ENCODE measurements at regions not wholly inside any gene's neighbourhood (a gene's known extent, or its start where the extent isn't known, plus 50 kb on each side); places are given as distances from the start of the nearest gene placed in this dataset.

GRCh38 chr7:16062269-16062668 lies 359.1 kb downstream of the CRPPA start:
- no peaks in the 10 kb centered on the region for H3K9me3 ChIP-seq
- WGBS, result 8% methylated on average over 1 of the region's 1 CpG
- no peaks in the 10 kb centered on the region for H3K27me3 ChIP-seq (replicated peaks; ENCODE audit: insufficient read depth)
- H3K4me3 ChIP-seq, result no peak overlapping the region
- TF ChIP-seq POLR2AphosphoS5 (IDR thresholded peaks at IDR 0.05), result no peak
- TF ChIP-seq POLR2A (IDR thresholded peaks at IDR 0.05), result no peak
- no peak for TF ChIP-seq CTCF (IDR thresholded peaks at IDR 0.05)
- no peak for DNase-seq (ENCODE audit: low spot score)
- no peaks in the 10 kb centered on the region for H3K36me3 ChIP-seq
- intact Hi-C loops (cut with DNase I), result no loop called here
- no peak overlapping the region for H3K27ac ChIP-seq
- no peaks in the 10 kb centered on the region for H3K4me1 ChIP-seq (replicated peaks)

- intact Hi-C loops (cut with DNase I), result no loop called here
- Histone ChIP-seq H3K4me3 (no peak overlapping the region), H3K36me3 (no peaks in the 10 kb centered on the region), H3K9me3 (no peaks in the 10 kb centered on the region), H3K4me1 (replicated peaks) (no peaks in the 10 kb centered on the region), H3K27ac (no peak overlapping the region), H3K27me3 (replicated peaks; ENCODE audit: insufficient read depth) (no peaks in the 10 kb centered on the region)
- 74% methylated on average over 1 of the region's 1 CpG for WGBS
- DNase-seq (ENCODE audit: low spot score), result no peak
- no peak for TF ChIP-seq POLR2A (IDR thresholded peaks at IDR 0.05)
- TF ChIP-seq POLR2AphosphoS5 (IDR thresholded peaks at IDR 0.05), result no peak
- TF ChIP-seq CTCF (IDR thresholded peaks at IDR 0.05), result no peak
Measured at GRCh38 chr7:16061630-16062029, 359.7 kb downstream of the CRPPA start.

- WGBS, result 96% methylated on average over 5 of the region's 5 CpGs
- DNase-seq (ENCODE audit: low spot score), result no peak
- H3K27me3 ChIP-seq (replicated peaks; ENCODE audit: insufficient read depth), result no peaks in the 10 kb centered on the region
- H3K27ac ChIP-seq, result no peak overlapping the region
- TF ChIP-seq POLR2A (IDR thresholded peaks at IDR 0.05) (no peak), CTCF (IDR thresholded peaks at IDR 0.05) (no peak), POLR2AphosphoS5 (IDR thresholded peaks at IDR 0.05) (no peak)
- H3K9me3 ChIP-seq, result no peaks in the 10 kb centered on the region
- H3K36me3 ChIP-seq, result no peaks in the 10 kb centered on the region
- H3K4me1 ChIP-seq (replicated peaks), result no peaks in the 10 kb centered on the region
- H3K4me3 ChIP-seq, result no peak overlapping the region
- intact Hi-C loops (cut with DNase I), result no loop called here
Measured at GRCh38 chr7:16061011-16061410, 360.3 kb downstream of the CRPPA start.

GRCh38 chr7:16060502-16060901 lies 360.8 kb downstream of the CRPPA start:
- Histone ChIP-seq H3K4me1 (replicated peaks) (no peaks in the 10 kb centered on the region), H3K27ac (no peak overlapping the region), H3K9me3 (no peaks in the 10 kb centered on the region), H3K36me3 (no peaks in the 10 kb centered on the region), H3K27me3 (replicated peaks; ENCODE audit: insufficient read depth) (no peaks in the 10 kb centered on the region), H3K4me3 (no peak overlapping the region)
- DNase-seq (ENCODE audit: low spot score), result no peak
- intact Hi-C loops (cut with DNase I), result no loop called here
- no peak for TF ChIP-seq POLR2AphosphoS5 (IDR thresholded peaks at IDR 0.05)
- no peak for TF ChIP-seq POLR2A (IDR thresholded peaks at IDR 0.05)
- TF ChIP-seq CTCF (IDR thresholded peaks at IDR 0.05), result no peak

GRCh38 chr7:16055263-16055976 lies 365.9 kb downstream of the CRPPA start:
- WGBS, result 83% methylated on average over 2 of the region's 2 CpGs
- TF ChIP-seq POLR2AphosphoS5 (IDR thresholded peaks at IDR 0.05) (no peak), CTCF (IDR thresholded peaks at IDR 0.05) (no peak), POLR2A (IDR thresholded peaks at IDR 0.05) (no peak)
- intact Hi-C loops (cut with DNase I), result no loop called here

More at GRCh38 chr7:16055263-16055976, 365.9 kb downstream of the CRPPA start:
- Histone ChIP-seq H3K9me3 (no peaks in the 10 kb centered on the region), H3K27ac (no peak overlapping the region), H3K4me3 (no peak overlapping the region), H3K27me3 (replicated peaks; ENCODE audit: insufficient read depth) (no peaks in the 10 kb centered on the region), H3K4me1 (replicated peaks) (no peaks in the 10 kb centered on the region), H3K36me3 (no peaks in the 10 kb centered on the region)
- DNase-seq (ENCODE audit: low spot score), result no peak

Measured in prostate gland (tissue), 2 donors.